ENCODE measurements at regions not wholly inside any gene's neighbourhood (a gene's known extent, or its start where the extent isn't known, plus 50 kb on each side); places are given as distances from the start of the nearest gene placed in this dataset.

DNA sequence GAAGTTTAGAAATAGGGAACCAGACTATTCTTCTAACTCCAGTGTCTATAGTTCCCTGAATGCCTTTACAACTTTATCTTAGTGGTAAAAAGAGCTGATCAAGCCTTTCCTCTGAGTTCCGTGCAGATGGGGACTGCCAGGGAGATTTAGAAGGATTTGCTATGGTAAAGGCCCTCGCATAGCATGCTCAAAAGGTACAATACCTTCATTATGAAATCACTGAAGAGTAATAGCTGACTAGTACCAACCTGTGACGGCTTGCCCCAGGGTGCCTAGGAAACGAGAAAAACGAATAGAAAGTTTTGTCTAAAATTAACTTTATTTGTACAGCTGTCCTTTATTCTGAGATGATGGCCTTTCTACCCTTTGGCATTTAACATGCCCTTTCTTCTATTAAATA is 150.1 kb upstream of the ARHGAP42 start:
- DNase-seq: no peak

DNA sequence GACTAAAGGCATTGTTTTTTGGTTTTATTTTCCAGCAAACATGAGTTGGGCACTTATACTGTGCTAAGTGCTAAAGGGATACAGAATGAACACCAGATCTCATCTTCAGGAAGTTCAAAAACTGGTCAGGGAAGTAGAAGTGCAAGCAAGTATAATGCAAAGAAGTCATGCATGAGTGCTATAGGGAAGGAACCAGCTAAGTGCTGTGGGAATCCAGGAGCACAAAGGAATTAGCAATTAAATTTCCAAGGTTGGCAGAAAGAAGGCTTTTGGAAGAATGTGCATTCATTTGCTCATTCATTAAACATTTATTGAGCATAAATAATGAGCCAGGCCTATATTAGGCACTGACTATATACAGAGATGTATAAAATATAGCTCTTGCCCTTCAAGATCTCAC is 143.7 kb upstream of the ARHGAP42 start:
- DNase-seq: no peak

- no peak for DNase-seq
These were observed 141.5 kb upstream of the ARHGAP42 start for GRCh38 chr11:100545556-100545955.

- DNase-seq: no peak
These were observed 141.1 kb upstream of the ARHGAP42 start for GRCh38 chr11:100545970-100546369.

DNA sequence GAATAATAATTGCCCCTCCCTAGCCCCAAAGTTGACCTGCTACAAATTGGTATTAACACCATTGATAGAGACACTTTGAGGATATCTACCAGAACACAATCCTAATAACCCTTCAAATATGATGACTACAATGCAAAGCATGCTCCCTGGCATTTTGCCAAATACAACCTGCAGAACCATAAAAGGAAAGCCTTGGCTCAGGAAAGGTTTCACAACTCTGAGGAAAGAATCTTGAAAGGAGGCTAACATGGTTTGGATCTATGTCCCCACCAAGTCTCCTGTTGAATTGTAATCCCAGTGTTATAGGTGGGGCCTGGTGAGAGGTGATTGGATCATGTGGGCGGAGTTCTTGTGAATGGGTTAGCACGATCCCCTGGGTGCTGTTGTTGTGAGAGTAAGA is 140.4 kb upstream of the ARHGAP42 start:
- DNase-seq: no peak

DNA sequence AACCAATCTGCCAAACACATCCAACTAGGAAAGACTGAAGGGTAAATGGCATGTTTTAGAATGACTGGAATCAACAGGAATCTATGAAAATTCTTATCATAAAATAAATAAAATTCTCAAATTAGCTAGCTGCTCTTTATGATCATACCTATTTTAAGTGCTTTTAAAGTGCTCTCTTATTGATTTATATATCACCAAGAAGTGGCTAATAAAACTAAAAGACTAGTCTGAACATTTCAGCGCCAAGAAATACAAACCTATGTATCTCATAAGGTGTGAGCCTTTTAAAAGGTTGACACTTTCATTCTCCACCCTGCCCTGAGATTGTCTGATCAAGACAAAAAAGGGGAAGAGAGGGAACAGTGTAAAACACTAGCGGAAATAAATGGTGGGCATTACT is 136.8 kb upstream of the ARHGAP42 start:
- DNase-seq: no peak

GRCh38 chr11:100550912-100551632 is 136.0 kb upstream of the ARHGAP42 start:
- no peak for DNase-seq

GRCh38 chr11:100555931-100556330 is 131.2 kb upstream of the ARHGAP42 start:
- no peak for DNase-seq

- no peak for DNase-seq
These were observed 130.3 kb upstream of the ARHGAP42 start for GRCh38 chr11:100556781-100557180.

GRCh38 chr11:100557830-100558611 is 129.1 kb upstream of the ARHGAP42 start:
- no peak for DNase-seq

- no peak for DNase-seq
These were observed 126.5 kb upstream of the ARHGAP42 start for GRCh38 chr11:100560606-100561005.

- DNase-seq: no peak
These were observed 125.8 kb upstream of the ARHGAP42 start for GRCh38 chr11:100561323-100561722.

DNA sequence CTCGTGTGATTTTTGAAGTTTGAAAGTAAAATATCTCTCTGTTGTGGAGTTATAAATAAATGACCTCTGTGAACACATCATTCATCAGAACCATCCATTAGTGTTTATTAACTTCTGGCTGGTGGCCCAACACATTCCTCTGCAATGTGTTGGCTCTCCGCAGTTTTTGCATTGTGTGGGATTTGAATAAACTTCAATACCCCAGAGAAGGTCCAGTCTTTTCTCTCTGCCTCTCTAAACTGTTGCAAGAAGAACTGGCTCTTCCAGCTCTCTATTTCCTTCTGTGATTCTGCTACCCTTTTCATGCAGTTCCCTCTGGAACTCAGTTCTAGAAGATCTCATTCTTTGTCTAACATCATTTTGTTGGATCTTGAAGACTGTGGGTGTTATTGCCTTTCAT is 125.0 kb upstream of the ARHGAP42 start:
- no peak for DNase-seq

DNA sequence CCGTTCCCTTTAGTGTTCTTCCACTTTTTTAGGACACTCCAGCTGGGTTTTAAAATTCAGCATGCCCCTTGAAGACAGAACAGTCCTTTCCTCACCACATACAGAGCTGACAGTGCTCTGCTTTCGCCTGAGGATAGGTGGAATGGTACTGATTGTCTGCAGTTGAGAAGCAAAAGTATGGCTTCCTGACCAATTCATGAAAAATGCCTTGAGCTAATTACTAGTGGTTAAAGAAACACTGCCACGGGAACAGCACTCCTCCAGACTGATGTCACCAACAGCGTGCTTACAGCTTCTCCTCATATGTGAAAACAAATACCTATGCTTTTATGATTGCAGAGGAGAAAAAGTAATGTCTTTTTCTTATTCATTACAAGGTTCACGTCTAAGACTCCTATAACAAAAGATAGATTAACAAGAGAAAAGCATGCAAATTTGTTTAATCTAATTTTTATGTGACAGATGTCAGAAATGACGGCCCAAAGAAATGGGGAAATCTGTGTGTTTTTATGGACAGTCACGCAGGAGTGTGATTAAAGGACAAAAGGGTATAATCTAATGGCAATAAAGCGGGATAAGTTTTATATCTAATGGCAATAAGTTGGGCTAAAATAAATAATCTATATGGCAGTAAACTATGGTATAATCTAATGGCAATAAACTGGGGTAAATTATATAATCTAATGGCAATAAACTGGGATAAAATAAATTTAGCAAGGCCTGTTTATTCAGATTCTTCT is 123.4 kb upstream of the ARHGAP42 start:
- DNase-seq: no peak

GRCh38 chr11:100573911-100574513 is 113.1 kb upstream of the ARHGAP42 start:
- DNase-seq: no peak

GRCh38 chr11:100574894-100575769 is 112.0 kb upstream of the ARHGAP42 start:
- DNase-seq: no peak

GRCh38 chr11:100575860-100576717 is 111.0 kb upstream of the ARHGAP42 start:
- peak; percentile 11 for DNase-seq

DNA sequence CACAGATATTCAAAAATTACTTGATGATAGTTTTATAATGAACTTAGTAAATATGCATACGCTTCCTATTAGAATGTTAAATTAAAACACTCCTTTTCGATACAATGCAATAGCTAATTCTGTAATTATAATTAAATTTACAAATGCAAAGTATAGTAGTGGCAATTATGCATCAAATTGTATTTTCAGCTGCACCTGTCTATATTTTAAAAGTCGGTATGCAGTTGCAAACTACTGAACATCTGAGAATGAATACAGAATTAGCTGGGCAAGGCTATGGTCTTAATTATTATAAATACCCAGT is 110.4 kb upstream of the ARHGAP42 start:
- DNase-seq: no peak

GRCh38 chr11:100578831-100579311 is 108.2 kb upstream of the ARHGAP42 start:
- no peak for DNase-seq

DNA sequence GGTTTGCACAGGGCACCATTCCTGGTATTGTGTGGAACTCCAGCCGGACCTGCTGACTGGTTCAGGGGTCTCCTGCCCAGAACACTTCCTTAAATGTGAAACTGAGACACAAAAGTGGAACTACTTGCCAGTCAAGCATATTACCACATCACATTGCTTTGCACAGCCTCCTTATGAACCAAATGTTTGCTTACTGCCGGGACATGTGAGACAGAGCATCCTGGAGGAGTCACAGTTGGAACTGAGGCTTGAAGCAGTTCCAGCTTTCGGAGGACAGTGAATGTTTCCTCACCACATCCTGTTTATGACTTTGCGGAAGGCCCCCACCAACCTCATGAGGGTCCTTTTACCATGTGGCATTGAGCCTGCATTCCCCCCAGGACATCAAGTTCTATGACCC is 105.8 kb upstream of the ARHGAP42 start:
- DNase-seq: no peak
